ENCODE measurements at regions not wholly inside any gene's neighbourhood (a gene's known extent, or its start where the extent isn't known, plus 50 kb on each side); places are given as distances from the start of the nearest gene placed in this dataset.

DNA sequence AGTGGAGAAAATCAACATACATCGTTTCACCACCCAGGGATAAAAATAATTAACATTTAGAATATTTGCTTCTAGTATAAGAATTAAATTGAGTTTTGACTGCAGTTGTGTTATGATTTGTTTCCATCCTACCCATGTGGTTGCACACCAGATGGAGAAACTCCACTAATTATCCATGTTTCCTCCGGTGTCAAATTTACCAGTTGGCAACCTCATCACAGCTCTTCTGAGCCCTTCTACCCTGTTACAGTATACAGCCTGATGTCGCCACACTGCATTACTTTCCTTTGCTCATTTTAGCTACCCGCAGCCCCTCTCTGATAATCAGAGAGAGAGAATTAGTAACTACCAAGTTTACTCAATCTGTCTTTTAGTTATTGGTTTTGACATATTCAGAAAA is 411.2 kb downstream of the DTHD1 start:
- TF ChIP-seq, protein P1, sequence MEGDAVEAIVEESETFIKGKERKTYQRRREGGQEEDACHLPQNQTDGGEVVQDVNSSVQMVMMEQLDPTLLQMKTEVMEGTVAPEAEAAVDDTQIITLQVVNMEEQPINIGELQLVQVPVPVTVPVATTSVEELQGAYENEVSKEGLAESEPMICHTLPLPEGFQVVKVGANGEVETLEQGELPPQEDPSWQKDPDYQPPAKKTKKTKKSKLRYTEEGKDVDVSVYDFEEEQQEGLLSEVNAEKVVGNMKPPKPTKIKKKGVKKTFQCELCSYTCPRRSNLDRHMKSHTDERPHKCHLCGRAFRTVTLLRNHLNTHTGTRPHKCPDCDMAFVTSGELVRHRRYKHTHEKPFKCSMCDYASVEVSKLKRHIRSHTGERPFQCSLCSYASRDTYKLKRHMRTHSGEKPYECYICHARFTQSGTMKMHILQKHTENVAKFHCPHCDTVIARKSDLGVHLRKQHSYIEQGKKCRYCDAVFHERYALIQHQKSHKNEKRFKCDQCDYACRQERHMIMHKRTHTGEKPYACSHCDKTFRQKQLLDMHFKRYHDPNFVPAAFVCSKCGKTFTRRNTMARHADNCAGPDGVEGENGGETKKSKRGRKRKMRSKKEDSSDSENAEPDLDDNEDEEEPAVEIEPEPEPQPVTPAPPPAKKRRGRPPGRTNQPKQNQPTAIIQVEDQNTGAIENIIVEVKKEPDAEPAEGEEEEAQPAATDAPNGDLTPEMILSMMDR (IDR thresholded peaks at IDR 0.05; ENCODE audit: extremely low read depth, missing control alignments): no peak
- no peak for DNase-seq (ENCODE audit: low spot score)

DNA sequence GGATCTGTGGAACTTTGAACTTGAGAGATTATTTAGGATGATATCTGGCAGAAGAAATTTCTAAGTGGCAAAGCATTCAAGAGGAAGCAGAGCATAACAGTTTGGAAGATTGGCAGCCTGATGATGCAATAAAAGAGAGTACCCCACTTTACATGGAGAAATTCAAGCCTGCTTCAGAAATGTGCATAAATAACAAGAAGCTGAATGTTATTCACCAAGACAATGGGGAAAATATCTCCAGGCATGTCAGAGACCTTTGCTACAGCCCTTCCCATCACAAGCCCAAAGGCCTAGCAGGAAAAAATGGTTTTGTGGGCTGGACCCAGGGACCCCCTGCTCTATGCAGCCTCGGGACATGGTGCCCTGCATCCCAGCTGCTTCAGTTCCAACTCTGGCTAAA is 420.8 kb downstream of the DTHD1 start:
- TF ChIP-seq, protein P1 (IDR thresholded peaks at IDR 0.05; ENCODE audit: extremely low read depth, missing control alignments): no peak
- no peak for DNase-seq (ENCODE audit: low spot score)

DNA sequence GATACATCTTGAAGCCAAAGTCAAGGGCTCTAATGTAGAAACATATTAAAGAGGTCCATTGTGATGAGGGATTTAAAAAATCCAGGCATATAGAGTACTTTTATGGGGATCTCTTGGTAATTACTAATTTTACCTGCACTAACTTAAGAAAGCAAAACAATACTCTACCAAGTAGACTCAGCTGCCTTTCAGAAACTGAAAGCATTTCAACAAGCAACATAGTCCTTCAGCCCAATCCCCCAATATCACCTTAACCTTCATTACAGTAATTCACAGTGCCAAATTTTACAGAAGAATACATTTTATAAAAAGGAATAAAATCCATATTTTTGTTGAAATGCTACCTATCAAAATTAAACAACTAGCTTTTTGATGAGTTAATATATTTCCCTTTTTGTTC is 422.9 kb downstream of the DTHD1 start:
- TF ChIP-seq, protein P1 (IDR thresholded peaks at IDR 0.05; ENCODE audit: extremely low read depth, missing control alignments): no peak

DNA sequence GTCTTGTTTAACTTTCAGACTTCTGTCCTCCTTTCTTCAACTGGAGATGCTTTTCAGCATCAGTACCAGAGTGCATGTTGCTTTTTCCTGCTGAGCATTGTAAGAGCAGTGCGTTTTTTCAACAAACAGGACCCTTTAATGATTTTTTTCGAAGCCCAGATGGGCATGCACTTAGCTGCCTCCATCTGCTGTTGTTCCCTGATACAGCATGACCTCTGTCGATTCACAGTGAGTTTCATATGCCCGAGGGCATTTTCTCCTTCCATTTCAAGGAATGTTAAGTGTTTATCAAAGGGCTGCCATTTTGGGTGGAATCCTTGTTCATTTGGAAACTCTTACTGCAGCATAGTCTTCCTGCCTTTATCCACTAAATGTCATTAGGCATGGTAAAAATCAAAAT is 428.6 kb downstream of the DTHD1 start:
- TF ChIP-seq, protein P1 (IDR thresholded peaks at IDR 0.05; ENCODE audit: extremely low read depth, missing control alignments): no peak
- DNase-seq (ENCODE audit: low spot score): no peak

More for the DNA sequence above, 422.9 kb downstream of the DTHD1 start:
- no peak for DNase-seq (ENCODE audit: low spot score)

DNA sequence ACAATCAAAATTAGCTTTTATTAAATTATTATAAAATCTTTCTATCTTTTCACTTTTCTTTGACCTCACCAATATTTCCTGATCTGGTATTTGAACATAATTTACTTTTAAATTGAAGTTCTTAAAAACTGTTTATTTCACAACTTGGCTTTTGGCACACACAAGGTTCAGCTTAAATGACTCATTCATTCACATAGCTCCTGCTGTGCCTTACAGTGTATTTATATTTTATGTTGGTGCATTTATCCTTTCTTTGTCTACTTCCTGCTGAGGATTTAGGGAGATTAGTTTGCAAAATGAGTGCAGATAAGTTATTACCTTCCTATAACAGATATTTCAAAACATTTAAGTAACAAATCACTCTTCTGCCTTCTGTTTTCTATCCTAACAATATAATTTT is 430.6 kb downstream of the DTHD1 start:
- no peak for DNase-seq (ENCODE audit: low spot score)
- TF ChIP-seq, protein P1 (IDR thresholded peaks at IDR 0.05; ENCODE audit: extremely low read depth, missing control alignments): no peak

DNA sequence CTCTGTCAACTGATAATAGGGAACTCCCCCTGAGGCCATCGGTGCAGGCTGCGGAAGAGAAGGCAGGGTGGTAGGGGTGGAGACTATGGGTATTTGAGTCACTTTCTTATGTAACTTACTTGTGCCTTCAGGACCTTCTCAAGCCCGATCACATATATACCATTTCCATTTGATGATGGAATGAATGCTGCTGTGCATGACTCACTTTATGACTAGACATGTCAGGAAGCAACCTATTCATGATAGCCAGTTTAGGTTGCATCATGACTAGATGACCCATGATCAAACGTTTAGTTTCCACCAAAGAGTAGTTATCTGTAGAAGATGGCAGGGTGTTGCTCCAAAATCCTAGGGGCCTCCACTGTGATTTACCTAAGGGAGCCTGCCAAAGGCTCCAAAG is 435.5 kb downstream of the DTHD1 start:
- no peak for DNase-seq (ENCODE audit: low spot score)
- TF ChIP-seq, protein P1 (IDR thresholded peaks at IDR 0.05; ENCODE audit: extremely low read depth, missing control alignments): no peak

DNA sequence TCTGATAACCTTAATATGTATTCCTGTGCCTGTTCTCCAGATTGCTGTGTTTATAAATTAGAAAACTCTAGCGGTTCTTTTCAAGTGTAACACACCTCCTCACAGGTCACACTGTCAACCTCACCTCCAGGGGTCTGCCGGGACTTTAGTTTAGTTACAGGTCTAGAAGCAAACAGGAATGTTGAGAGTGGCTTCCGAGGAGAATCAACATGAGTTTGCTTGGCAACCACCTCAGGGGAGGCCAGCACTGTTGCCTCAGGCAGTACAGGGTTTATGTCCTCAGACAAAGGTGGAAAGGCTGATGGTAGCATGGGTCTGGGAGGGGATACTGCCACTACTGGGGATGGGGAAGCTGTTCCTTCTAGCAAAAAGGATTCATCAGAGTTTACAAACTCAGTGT is 438.0 kb downstream of the DTHD1 start:
- DNase-seq (ENCODE audit: low spot score): no peak
- TF ChIP-seq, protein P1 (IDR thresholded peaks at IDR 0.05; ENCODE audit: extremely low read depth, missing control alignments): no peak
